GM11168 (cell line): ENCODE measurements at regions not wholly inside any gene's neighbourhood (a gene's known extent, or its start where the extent isn't known, plus 50 kb on each side); places are given as distances from the start of the nearest gene placed in this dataset.

Experiments
- in situ Hi-C: fragments of 300-500 bp; cut with MboI; formaldehyde crosslinking; loops from one replicate; pipeline ENCODE4 v1.12.0; 2022; ENCODE audit warnings: low sequenced_read_pairs; ENCODE audit not compliant: unreplicated experiment

- in situ Hi-C loops: no loop called here
Observed at GRCh38 chr10:36506697-36507496, 618.5 kb upstream of the ANKRD30A start.

GRCh38 chr10:36506261-36506660 is 619.1 kb upstream of the ANKRD30A start:
- in situ Hi-C loops: no loop called here

- in situ Hi-C loops: no loop called here
Observed at GRCh38 chr10:36504758-36505157, 620.6 kb upstream of the ANKRD30A start.

GRCh38 chr10:36500266-36500665 is 625.1 kb upstream of the ANKRD30A start:
- in situ Hi-C loops: no loop called here

GRCh38 chr10:36499693-36500092 is 625.7 kb upstream of the ANKRD30A start:
- in situ Hi-C loops: no loop called here

GRCh38 chr10:36496758-36497157 is 628.6 kb upstream of the ANKRD30A start:
- in situ Hi-C loops: no loop called here

GRCh38 chr10:36494371-36494770 is 631.0 kb upstream of the ANKRD30A start:
- in situ Hi-C loops: no loop called here

- in situ Hi-C loops: no loop called here
Observed at GRCh38 chr10:36493516-36493880, 631.9 kb upstream of the ANKRD30A start.

GRCh38 chr10:36492590-36493515 is 632.5 kb upstream of the ANKRD30A start:
- in situ Hi-C loops: no loop called here

- in situ Hi-C loops: no loop called here
Observed at GRCh38 chr10:36491926-36492325, 633.5 kb upstream of the ANKRD30A start.

GRCh38 chr10:36489611-36490228 is 635.7 kb upstream of the ANKRD30A start:
- in situ Hi-C loops: no loop called here

GRCh38 chr10:36489181-36489580 is 636.2 kb upstream of the ANKRD30A start:
- in situ Hi-C loops: no loop called here

GRCh38 chr10:36488579-36488978 is 636.8 kb upstream of the ANKRD30A start:
- in situ Hi-C loops: no loop called here

- in situ Hi-C loops: no loop called here
Observed at GRCh38 chr10:36479073-36479472, 646.3 kb upstream of the ANKRD30A start.

GRCh38 chr10:36476399-36476798 is 649.0 kb upstream of the ANKRD30A start:
- in situ Hi-C loops: no loop called here

- in situ Hi-C loops: no loop called here
Observed at GRCh38 chr10:36475746-36476145, 649.7 kb upstream of the ANKRD30A start.

- in situ Hi-C loops: no loop called here
Observed at GRCh38 chr10:36474456-36474855, 650.9 kb upstream of the ANKRD30A start.

GRCh38 chr10:36473122-36473521 is 652.3 kb upstream of the ANKRD30A start:
- in situ Hi-C loops: no loop called here

- in situ Hi-C loops: no loop called here
Observed at GRCh38 chr10:36469585-36469984, 655.8 kb upstream of the ANKRD30A start.

GRCh38 chr10:36468620-36469019 is 656.8 kb upstream of the ANKRD30A start:
- in situ Hi-C loops: no loop called here
